HL-60 (cell line): ENCODE measurements at regions not wholly inside any gene's neighbourhood (a gene's known extent, or its start where the extent isn't known, plus 50 kb on each side); places are given as distances from the start of the nearest gene placed in this dataset.

Experiments
- DNase-seq, 2 experiments: peaks; one replicate each; pipeline ENCODE4 v3.0.0-alpha.2; 2010 to 2020; ENCODE audit warnings: low read depth in 1 of 2, low spot score in 1 of 2
- H3K27ac ChIP-seq: fragments of 250-450 bp; sonication (Bioruptor Pico); replicated peaks from 2 replicates; pipeline ENCODE4 v1.5.1; 2020; ENCODE audit warnings: mild to moderate bottlenecking, moderate library complexity
- H3K27me3 ChIP-seq: fragments of 250-450 bp; sonication (Bioruptor Pico); 2 replicates; pipeline ENCODE4 v1.5.1; 2021; ENCODE audit warnings: mild to moderate bottlenecking, moderate library complexity; ENCODE audit not compliant: insufficient read depth, poor library complexity, severe bottlenecking
- H3K4me3 ChIP-seq: replicated peaks from 2 replicates; pipeline ENCODE4 v1.5.1; 2011; ENCODE audit warnings: mild to moderate bottlenecking, control low read depth, low read length; ENCODE audit not compliant: insufficient read depth
- GABPA ChIP-seq: IDR thresholded peaks from 2 replicates; pipeline ENCODE4 v1.6.1; 2012; ENCODE audit warnings: low read depth
- POLR2AphosphoS5 ChIP-seq: IDR thresholded peaks from 2 replicates; pipeline ENCODE4 v1.6.1; 2012; ENCODE audit warnings: low read depth
- REST ChIP-seq: IDR thresholded peaks from 2 replicates; pipeline ENCODE4 v1.6.1; 2012; ENCODE audit warnings: low read depth; ENCODE audit not compliant: insufficient replicate concordance
- SPI1 ChIP-seq: IDR thresholded peaks from 2 replicates; pipeline ENCODE4 v1.6.1; 2012; ENCODE audit warnings: low read depth, mild to moderate bottlenecking, borderline replicate concordance
- TF ChIP-seq, protein P1 (sequence below): IDR thresholded peaks from one replicate; pipeline ENCODE4 v1.5.1; 2011; ENCODE audit warnings: low read length, control low read depth, inconsistent platforms; ENCODE audit not compliant: insufficient read depth

- DNase-seq, result no peak
- no peak for TF ChIP-seq SPI1
- TF ChIP-seq REST, result no peak
- TF ChIP-seq, protein P1, sequence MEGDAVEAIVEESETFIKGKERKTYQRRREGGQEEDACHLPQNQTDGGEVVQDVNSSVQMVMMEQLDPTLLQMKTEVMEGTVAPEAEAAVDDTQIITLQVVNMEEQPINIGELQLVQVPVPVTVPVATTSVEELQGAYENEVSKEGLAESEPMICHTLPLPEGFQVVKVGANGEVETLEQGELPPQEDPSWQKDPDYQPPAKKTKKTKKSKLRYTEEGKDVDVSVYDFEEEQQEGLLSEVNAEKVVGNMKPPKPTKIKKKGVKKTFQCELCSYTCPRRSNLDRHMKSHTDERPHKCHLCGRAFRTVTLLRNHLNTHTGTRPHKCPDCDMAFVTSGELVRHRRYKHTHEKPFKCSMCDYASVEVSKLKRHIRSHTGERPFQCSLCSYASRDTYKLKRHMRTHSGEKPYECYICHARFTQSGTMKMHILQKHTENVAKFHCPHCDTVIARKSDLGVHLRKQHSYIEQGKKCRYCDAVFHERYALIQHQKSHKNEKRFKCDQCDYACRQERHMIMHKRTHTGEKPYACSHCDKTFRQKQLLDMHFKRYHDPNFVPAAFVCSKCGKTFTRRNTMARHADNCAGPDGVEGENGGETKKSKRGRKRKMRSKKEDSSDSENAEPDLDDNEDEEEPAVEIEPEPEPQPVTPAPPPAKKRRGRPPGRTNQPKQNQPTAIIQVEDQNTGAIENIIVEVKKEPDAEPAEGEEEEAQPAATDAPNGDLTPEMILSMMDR, result no peak
- no peak for TF ChIP-seq POLR2AphosphoS5
- TF ChIP-seq GABPA, result no peak
- H3K27ac ChIP-seq, result no peak overlapping the region
- H3K27me3 ChIP-seq, result no peaks in the 10 kb centered on the region
- no peak overlapping the region for H3K4me3 ChIP-seq
Measured at GRCh38 chr12:30361145-30361544, 334.5 kb downstream of the IPO8 start.

DNA sequence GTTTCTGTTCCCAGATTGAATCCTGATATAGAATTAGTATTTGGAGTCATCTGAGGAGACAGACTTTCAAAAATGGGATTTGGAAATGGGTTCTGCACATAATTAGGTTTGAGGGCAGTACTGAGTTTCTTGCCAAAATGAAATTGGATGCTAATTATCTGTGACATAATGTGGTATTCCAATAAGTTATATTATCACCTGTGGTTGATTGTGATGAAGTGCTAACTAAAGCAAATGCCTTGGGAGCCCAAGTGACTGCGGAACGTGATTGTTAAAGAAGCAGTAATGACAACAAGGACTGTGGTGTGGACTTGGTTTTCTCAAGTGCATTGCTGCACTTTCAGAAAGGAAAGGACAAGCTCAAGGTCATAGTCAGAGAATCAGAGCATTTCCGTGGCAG, 337.0 kb downstream of the IPO8 start:
- H3K4me3 ChIP-seq, result no peak overlapping the region
- no peaks in the 10 kb centered on the region for H3K27me3 ChIP-seq
- DNase-seq, result no peak
- TF ChIP-seq GABPA (no peak), REST (no peak), POLR2AphosphoS5 (no peak), SPI1 (no peak)
- TF ChIP-seq, protein P1, result no peak
- no peak overlapping the region for H3K27ac ChIP-seq

GRCh38 chr12:30357766-30358490, 337.7 kb downstream of the IPO8 start:
- DNase-seq, result no peak
- no peak overlapping the region for H3K27ac ChIP-seq
- H3K4me3 ChIP-seq, result no peak overlapping the region
- no peaks in the 10 kb centered on the region for H3K27me3 ChIP-seq
- no peak for TF ChIP-seq REST
- TF ChIP-seq GABPA, result no peak
- TF ChIP-seq POLR2AphosphoS5, result no peak
